ENCODE measurements at regions not wholly inside any gene's neighbourhood (a gene's known extent, or its start where the extent isn't known, plus 50 kb on each side); places are given as distances from the start of the nearest gene placed in this dataset.
"Not testable (repeated sequence)": the region's sequence is repeated elsewhere in the genome, so short reads cannot be mapped to it uniquely, and the experiment has no call there.

DNA sequence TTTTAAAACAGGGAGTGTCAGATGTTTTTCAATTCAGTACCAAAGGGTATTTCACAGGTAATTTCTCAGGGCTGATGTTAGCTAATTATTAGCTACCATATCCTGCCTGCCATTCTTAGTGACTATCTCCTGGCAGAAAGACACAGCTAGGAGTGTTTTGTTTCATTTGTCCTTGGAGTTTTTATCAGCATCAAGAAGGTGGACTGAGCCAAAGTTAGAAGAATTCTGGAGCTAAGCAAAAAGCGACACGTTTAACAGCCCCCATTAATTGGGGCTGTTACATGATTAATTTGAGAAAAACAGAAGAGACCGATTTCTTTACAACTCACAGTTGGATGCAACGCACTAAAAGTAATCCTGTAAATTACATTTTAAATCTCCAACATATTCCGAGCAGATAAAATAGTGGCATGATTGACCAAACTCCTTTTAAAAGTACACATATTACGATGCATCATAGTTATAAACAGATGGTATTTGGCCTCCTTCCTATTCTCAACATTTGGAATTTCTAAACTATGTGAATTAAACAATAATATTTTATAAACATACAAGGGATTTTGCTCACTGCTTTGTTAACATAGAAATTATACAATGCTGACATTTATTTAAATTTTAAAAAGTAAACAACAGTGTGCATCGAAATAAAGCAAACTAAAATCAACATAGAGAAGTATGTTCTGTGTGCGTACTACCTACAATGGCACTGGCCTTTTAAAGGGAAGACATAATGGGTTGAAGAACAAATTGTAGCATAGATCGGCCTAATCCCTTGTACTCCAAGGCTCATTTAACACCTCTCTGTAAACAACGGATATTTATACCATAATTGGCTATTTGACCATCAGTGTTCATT is 585.1 kb downstream of the ZEB2 start:
- H3K9me3 Mint-ChIP-seq: peaks cover 0 to 2% (median 0%) of the 10 kb centered on the region in 3 donors
- no peak overlapping the region for H3K27ac Mint-ChIP-seq
- H3K4me3 Mint-ChIP-seq: no peak overlapping the region
- H3K27me3 Mint-ChIP-seq: peaks cover 22% of the 10 kb centered on the region
- peaks cover 5 to 20% (median 6%) of the 10 kb centered on the region in 3 donors for H3K4me1 Mint-ChIP-seq
- H3K36me3 Mint-ChIP-seq: no peaks in the 10 kb centered on the region

- H3K4me1 Mint-ChIP-seq: peaks cover 5 to 20% (median 6%) of the 10 kb centered on the region in 3 donors
- peaks cover 0 to 2% (median 0%) of the 10 kb centered on the region in 3 donors for H3K9me3 Mint-ChIP-seq
- no peak overlapping the region for H3K27ac Mint-ChIP-seq
- peaks cover 19% of the 10 kb centered on the region for H3K27me3 Mint-ChIP-seq
- no peak overlapping the region for H3K4me3 Mint-ChIP-seq
- H3K36me3 Mint-ChIP-seq: no peaks in the 10 kb centered on the region
These were observed 585.9 kb downstream of the ZEB2 start for GRCh38 chr2:143933946-143934569.

DNA sequence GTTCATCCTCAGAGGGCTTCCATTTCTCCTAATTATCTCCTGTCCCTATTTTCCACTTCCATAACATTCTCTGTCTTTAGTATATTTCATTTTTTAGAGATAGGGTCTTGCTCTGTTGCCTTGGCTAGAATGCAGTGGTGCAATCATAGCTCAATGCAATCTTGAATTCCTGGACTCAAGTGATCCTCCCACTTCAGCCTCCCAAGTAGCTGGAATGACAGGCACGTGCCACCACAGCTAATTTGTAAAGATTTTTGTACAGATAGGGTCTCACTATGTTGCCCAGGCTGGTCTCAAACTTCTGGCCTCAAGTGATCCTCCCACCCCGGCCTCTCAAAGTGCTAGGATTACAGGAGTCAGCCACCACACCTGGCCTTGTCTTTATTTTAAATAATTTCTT is 589.0 kb downstream of the ZEB2 start:
- Mint-ChIP-seq H3K4me1 (peaks cover 0 to 3% (median 0%) of the 10 kb centered on the region in 3 donors), H3K27ac (no peak overlapping the region), H3K4me3 (no peak overlapping the region), H3K27me3 (peaks cover 6% of the 10 kb centered on the region), H3K36me3 (no peaks in the 10 kb centered on the region), H3K9me3 (peaks cover 0 to 2% (median 0%) of the 10 kb centered on the region in 3 donors)

- Mint-ChIP-seq H3K4me3 (no peak overlapping the region), H3K4me1 (no peaks in the 10 kb centered on the region), H3K36me3 (no peaks in the 10 kb centered on the region), H3K9me3 (peaks cover 0 to 2% (median 0%) of the 10 kb centered on the region in 3 donors), H3K27ac (no peak overlapping the region), H3K27me3 (peaks cover 6% of the 10 kb centered on the region)
These were observed 591.3 kb downstream of the ZEB2 start for GRCh38 chr2:143928613-143929012.

GRCh38 chr2:143928184-143928583 is 591.7 kb downstream of the ZEB2 start:
- peaks cover 0 to 2% (median 0%) of the 10 kb centered on the region in 3 donors for H3K9me3 Mint-ChIP-seq
- H3K4me3 Mint-ChIP-seq: no peak overlapping the region
- H3K4me1 Mint-ChIP-seq: no peaks in the 10 kb centered on the region
- peaks cover 6% of the 10 kb centered on the region for H3K27me3 Mint-ChIP-seq
- no peaks in the 10 kb centered on the region for H3K36me3 Mint-ChIP-seq
- no peak overlapping the region for H3K27ac Mint-ChIP-seq

GRCh38 chr2:143926736-143927135 is 593.2 kb downstream of the ZEB2 start:
- peaks cover 0 to 4% (median 0%) of the 10 kb centered on the region in 3 donors for H3K9me3 Mint-ChIP-seq
- no peaks in the 10 kb centered on the region for H3K36me3 Mint-ChIP-seq
- H3K4me1 Mint-ChIP-seq: no peaks in the 10 kb centered on the region
- H3K27ac Mint-ChIP-seq: no peak overlapping the region
- H3K4me3 Mint-ChIP-seq: no peak overlapping the region
- H3K27me3 Mint-ChIP-seq: peaks cover 6% of the 10 kb centered on the region

- H3K9me3 Mint-ChIP-seq: peaks cover 12 to 14% (median 13%) of the 10 kb centered on the region in 3 donors
- H3K27ac Mint-ChIP-seq, H3K4me1 Mint-ChIP-seq, H3K27me3 Mint-ChIP-seq, H3K36me3 Mint-ChIP-seq: not testable (repeated sequence)
- H3K4me3 Mint-ChIP-seq: peak overlapping the region in 1 of 4 donors; percentile 65
These were observed 597.6 kb downstream of the ZEB2 start for GRCh38 chr2:143922261-143922830.

- H3K36me3 Mint-ChIP-seq: no peaks in the 10 kb centered on the region
- H3K9me3 Mint-ChIP-seq: peaks cover 13 to 14% (median 14%) of the 10 kb centered on the region in 3 donors
- H3K27ac Mint-ChIP-seq: no peak overlapping the region
- H3K27me3 Mint-ChIP-seq: peaks cover 3% of the 10 kb centered on the region
- peak overlapping the region in 2 of 4 donors; percentile 47 for H3K4me3 Mint-ChIP-seq
- H3K4me1 Mint-ChIP-seq: no peaks in the 10 kb centered on the region
These were observed 601.4 kb downstream of the ZEB2 start for GRCh38 chr2:143918465-143918989.

DNA sequence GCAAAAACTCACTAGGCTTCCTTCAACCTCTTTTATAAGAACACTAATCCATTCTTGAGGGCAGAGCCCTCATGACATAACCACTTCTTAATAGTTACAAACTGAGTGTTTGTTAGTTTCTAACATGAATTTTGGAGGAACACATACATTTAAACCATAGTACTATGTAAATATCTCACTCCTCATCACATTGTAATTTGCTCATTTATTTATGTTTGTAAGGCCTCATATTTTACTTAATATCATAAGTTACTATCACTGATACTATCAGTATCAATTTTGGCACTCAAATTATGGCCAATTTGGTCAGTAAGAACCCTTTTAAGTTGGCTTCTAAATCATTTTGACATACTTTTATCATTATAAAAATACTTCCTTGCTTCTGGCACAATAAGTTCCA is 603.1 kb downstream of the ZEB2 start:
- peaks cover 3% of the 10 kb centered on the region for H3K27me3 Mint-ChIP-seq
- no peaks in the 10 kb centered on the region for H3K4me1 Mint-ChIP-seq
- no peak overlapping the region for H3K4me3 Mint-ChIP-seq
- H3K9me3 Mint-ChIP-seq: peaks cover 11 to 16% (median 14%) of the 10 kb centered on the region in 3 donors
- no peaks in the 10 kb centered on the region for H3K36me3 Mint-ChIP-seq
- H3K27ac Mint-ChIP-seq: no peak overlapping the region

DNA sequence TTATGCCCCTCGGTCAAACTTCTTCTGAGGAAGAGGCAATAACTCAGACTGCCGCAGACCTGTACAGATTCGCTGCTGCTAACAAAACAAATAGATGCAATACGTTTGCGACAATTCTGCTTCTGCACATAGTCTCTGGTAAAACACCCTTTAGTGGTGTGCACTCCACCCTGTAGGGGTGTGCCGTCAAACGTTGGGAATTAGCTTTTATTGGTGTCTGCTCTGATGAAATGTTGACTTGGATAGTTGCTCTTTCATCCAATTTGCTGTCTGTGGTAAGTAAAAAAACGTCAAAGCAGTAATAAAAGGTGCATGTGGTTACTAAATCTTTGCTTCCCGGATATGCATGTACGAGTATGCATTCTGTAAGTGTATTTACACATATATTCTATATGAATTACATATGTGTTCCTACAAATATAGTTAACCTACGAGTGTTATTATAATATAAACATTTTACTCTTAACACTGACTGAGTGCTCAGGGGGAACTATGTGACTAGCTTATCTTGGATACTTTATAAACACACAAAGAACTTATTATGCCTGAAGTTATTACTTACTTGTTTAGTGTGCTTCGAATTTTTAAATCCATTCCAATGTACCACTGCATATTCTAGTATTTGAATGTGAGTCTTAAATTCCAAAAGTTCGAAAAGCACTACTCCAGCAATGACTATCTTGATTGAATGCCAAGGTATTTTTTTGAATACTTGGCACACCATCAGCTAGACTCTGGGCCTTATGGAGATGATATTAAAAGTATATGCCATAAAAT is 610.2 kb downstream of the ZEB2 start:
- Mint-ChIP-seq H3K4me1 (no peaks in the 10 kb centered on the region), H3K4me3 (no peak overlapping the region), H3K27me3 (no peaks in the 10 kb centered on the region), H3K36me3 (no peaks in the 10 kb centered on the region), H3K27ac (no peak overlapping the region), H3K9me3 (peaks cover 0 to 2% (median 0%) of the 10 kb centered on the region in 3 donors)

GRCh38 chr2:143908843-143909242 is 611.1 kb downstream of the ZEB2 start:
- no peaks in the 10 kb centered on the region for H3K4me1 Mint-ChIP-seq
- H3K27me3 Mint-ChIP-seq: no peaks in the 10 kb centered on the region
- no peaks in the 10 kb centered on the region for H3K36me3 Mint-ChIP-seq
- H3K27ac Mint-ChIP-seq: no peak overlapping the region
- peaks cover 0 to 2% (median 0%) of the 10 kb centered on the region in 3 donors for H3K9me3 Mint-ChIP-seq
- H3K4me3 Mint-ChIP-seq: no peak overlapping the region

DNA sequence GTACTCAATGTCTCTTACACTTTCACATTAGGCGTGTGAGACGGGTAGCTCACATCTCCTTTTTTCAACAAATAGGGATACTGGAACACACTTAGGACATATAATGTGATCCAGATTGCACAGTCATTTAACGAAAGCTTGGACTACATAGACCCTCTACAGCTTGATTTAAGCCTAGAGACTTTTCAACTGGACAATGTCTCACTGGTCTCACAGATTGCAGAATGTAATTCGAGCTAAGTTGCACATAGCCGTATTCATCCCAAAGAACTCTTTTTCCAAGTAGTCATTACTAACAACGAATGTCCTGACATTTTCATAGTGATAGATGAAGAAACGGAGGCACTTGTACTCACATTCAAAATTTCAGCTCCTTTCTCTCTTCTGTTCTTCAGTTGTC is 612.1 kb downstream of the ZEB2 start:
- Mint-ChIP-seq H3K4me3 (no peak overlapping the region), H3K9me3 (peaks cover 0 to under 1% (median 0%) of the 10 kb centered on the region in 3 donors), H3K27ac (no peak overlapping the region), H3K4me1 (peaks cover 0 to 2% (median 0%) of the 10 kb centered on the region in 3 donors), H3K27me3 (no peaks in the 10 kb centered on the region), H3K36me3 (no peaks in the 10 kb centered on the region)

- no peaks in the 10 kb centered on the region for H3K36me3 Mint-ChIP-seq
- H3K4me3 Mint-ChIP-seq: no peak overlapping the region
- H3K9me3 Mint-ChIP-seq: no peaks in the 10 kb centered on the region
- H3K4me1 Mint-ChIP-seq: peaks cover 0 to 2% (median 0%) of the 10 kb centered on the region in 3 donors
- no peaks in the 10 kb centered on the region for H3K27me3 Mint-ChIP-seq
- no peak overlapping the region for H3K27ac Mint-ChIP-seq
These were observed 613.1 kb downstream of the ZEB2 start for GRCh38 chr2:143906850-143907249.

DNA sequence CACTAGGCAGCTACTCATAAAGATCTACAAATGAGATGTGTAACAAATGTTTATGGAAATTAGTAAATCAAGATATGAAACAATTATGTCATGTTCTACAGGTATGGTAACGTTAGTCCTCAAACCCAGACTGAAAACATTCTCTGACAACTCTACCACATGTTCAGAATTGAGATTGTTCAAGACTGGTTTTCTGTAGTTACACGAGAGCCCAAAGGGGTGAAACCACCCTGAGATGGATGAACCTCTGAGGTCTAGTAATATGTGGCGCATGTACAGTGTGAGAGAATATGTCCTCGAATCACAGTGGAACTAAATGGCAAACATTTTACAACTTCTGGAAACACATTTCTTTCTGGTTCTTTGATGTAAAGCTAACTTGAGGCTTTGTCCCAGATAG is 614.3 kb downstream of the ZEB2 start:
- no peak overlapping the region for H3K27ac Mint-ChIP-seq
- H3K27me3 Mint-ChIP-seq: no peaks in the 10 kb centered on the region
- H3K4me1 Mint-ChIP-seq: peaks cover 0 to 2% (median 0%) of the 10 kb centered on the region in 3 donors
- H3K36me3 Mint-ChIP-seq: no peaks in the 10 kb centered on the region
- no peak overlapping the region for H3K4me3 Mint-ChIP-seq
- no peaks in the 10 kb centered on the region for H3K9me3 Mint-ChIP-seq
